Transverse colon (tissue), 4 donors: ENCODE measurements at regions not wholly inside any gene's neighbourhood (a gene's known extent, or its start where the extent isn't known, plus 50 kb on each side); places are given as distances from the start of the nearest gene placed in this dataset.

Source experiments
- POLR2A ChIP-seq: fragments of 450-650 bp; IDR thresholded peaks from one replicate; pipeline ENCODE4 v1.6.1; 2016; ENCODE audit warnings: antibody characterized with exemption, mild to moderate bottlenecking, moderate library complexity
- POLR2AphosphoS5 ChIP-seq, 3 donors: sonication (generic); formaldehyde crosslinking; IDR thresholded peaks; one replicate each; pipeline ENCODE4 v1.6.1; 2016; ENCODE audit warnings: antibody characterized with exemption in 3 of 3
- TF ChIP-seq, protein P1 (sequence below), 5 experiments: fragments of 200-600 bp in 3 of 5; fragments of 450-650 bp in 2 of 5; sonication (generic) in 3 of 5; IDR thresholded peaks; 1 replicate in 2 of 5; 2 replicates in 3 of 5; pipeline ENCODE4 v1.5.1; 2016 to 2017; ENCODE audit warnings: antibody characterized with exemption in 5 of 5, inconsistent platforms in 3 of 5, mild to moderate bottlenecking in 2 of 5, moderate library complexity in 1 of 5

DNA sequence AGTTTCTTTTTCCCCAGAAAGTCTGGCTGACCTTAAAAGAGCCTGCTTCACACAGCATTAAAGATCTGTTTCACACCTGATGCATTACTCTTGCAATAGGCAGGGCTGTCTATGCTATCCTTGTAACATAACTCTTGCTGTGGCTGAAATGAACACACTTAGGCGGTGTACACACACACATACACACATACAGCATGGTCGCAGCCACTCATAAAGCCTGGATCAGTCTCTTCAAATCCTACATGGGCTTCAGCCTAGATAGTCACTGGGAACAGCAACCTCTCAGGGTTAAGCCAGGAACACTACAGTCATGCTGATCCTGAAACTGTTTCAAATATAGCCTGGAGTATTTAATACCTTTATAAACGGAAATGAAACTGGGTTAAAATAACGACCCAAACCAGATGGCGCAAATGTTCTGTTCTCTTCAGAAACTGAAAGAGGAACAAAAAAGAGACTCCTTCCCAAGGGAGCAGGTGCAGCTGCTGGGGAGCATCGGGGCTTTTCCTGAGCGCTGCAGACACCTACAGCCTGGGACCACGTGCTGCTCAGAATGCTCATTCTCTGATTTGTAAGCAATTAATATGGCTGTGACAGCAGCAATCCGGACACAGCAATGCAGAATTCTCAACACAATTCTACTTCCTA lies 61.0 kb upstream of the SFMBT2 start:
- TF ChIP-seq POLR2AphosphoS5 (IDR thresholded peaks at IDR 0.05), result peak in 1 of 3 donors; percentile 63
- TF ChIP-seq, protein P1, sequence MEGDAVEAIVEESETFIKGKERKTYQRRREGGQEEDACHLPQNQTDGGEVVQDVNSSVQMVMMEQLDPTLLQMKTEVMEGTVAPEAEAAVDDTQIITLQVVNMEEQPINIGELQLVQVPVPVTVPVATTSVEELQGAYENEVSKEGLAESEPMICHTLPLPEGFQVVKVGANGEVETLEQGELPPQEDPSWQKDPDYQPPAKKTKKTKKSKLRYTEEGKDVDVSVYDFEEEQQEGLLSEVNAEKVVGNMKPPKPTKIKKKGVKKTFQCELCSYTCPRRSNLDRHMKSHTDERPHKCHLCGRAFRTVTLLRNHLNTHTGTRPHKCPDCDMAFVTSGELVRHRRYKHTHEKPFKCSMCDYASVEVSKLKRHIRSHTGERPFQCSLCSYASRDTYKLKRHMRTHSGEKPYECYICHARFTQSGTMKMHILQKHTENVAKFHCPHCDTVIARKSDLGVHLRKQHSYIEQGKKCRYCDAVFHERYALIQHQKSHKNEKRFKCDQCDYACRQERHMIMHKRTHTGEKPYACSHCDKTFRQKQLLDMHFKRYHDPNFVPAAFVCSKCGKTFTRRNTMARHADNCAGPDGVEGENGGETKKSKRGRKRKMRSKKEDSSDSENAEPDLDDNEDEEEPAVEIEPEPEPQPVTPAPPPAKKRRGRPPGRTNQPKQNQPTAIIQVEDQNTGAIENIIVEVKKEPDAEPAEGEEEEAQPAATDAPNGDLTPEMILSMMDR (IDR thresholded peaks at IDR 0.05), result no peak
- TF ChIP-seq POLR2A, result no peak
